HG03103 (cell line): ENCODE measurements at regions not wholly inside any gene's neighbourhood (a gene's known extent, or its start where the extent isn't known, plus 50 kb on each side); places are given as distances from the start of the nearest gene placed in this dataset.
"Not testable (repeated sequence)": the region's sequence is repeated elsewhere in the genome, so short reads cannot be mapped to it uniquely, and the experiment has no call there.

Source experiments
- ATAC-seq: cut with Tn5 transposase; IDR thresholded peaks from one replicate; pipeline ENCODE4 v1.9.1; 2021; ENCODE audit warnings: low read depth; ENCODE audit not compliant: unreplicated experiment

DNA sequence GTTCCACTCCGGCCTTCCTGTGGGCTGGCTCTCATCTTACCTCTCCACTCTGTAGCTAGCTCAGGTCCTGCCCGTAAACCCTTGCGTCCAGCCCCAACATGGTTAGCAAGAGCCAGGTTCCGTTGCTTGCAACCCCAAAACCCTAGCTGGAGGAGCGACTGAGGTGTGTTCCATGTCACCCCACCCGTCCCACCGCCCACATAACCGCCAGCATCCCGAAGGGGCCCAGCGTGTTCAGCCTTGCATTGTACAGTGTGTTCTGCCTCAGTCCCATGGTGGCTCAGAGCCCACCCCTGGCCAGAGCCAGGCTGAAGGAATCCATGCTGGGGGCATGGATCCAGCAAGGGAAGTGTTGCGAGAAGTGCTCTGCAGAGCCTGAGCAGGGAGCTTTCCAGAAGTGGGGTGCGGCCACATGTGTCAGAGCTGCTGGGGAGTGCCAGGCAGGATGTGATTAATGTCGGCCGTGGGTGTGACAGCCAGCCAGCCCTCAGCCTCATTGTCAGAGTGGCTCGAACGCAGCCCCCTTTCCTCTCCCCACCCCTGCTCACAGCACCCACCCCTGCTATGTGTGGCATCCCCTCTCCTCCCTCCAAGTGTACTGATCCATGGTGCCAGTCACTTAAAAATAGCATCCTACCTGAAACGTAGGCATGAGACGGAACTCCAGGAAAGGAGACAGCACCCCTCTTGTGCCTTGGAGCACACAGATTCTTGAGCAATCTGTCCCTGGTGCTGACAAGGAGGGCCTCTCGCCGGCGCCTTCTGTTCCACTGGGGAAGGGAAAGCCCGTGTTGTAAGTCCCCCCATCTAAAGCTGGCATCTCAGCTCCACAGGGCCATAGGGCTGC is 158.9 kb downstream of the OR4M2 start:
- not testable (repeated sequence) for ATAC-seq

DNA sequence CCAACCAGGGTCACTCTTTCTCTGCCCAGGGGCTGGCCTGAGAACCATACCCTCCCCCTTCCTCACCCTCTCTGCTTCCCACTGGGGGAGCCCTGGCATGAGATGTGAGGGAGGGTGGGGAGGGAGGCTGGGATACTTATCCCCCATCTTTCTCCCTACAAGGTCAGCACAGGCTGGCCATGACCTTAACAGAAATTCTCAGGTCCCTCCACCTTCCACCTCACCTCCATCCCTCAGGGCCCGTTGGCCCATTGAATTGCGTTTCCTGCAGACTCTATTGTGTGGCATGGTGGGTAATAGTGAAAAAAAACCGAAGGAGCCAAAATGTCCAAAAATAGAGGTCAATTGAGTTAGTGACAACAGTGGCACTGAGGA is 159.5 kb downstream of the OR4M2 start:
- no peak for ATAC-seq

DNA sequence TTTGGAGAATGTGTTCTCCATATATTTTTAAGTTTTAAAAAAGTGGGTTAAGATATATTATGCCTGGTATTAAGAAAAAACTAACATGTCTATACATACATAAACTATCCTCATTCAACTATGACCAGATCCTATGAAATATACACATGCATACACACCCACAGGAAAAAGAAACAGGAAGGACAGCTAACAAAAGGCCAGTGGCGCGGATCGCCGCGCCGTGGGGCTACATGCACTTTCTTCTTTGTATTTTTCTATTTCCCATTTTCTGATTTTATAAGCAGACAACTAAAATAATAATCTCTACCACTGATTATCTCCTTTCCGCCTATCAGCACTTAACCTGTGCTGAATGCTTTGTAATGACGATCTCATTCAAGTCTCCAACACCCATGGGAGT is 160.1 kb downstream of the OR4M2 start:
- no peak for ATAC-seq

DNA sequence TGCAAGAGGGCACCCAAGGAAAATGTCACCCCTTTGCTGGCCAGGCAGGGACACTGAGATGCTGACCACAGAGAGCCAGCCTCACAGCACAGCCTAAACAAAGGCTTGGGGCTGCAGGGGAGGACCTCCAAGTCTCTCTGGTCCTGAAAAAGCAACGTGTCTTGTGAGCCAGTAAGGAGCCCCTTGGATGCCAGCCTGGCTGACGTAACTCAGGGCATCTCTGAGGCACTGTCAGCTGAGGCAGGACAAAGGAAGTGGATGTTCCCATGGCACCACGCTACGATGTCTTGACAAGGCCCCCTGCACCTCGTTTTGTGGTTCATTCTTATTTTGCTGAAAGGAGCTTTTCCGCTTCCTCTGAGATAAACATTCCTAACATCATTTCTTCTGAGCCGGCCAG is 160.7 kb downstream of the OR4M2 start:
- no peak for ATAC-seq

DNA sequence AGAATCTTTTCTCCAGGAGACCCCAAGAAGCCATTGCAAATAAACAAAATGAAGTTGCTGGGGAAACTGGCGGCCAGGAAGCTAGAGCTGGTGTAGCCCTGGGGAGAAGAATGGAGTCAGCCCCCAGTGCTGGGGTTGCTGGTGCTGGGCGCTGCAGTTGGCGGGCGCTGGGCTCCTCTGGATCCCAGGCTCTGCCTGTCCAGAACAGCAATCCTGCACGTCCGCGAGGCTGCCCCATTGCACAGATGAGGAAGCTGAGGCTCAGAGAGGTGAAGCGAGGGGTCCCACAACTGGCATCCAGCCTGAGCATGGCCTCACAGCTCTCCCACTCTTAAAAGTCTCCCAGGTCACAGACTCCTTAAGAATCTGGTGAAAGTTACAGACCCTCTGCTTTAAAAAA is 161.1 kb downstream of the OR4M2 start:
- no peak for ATAC-seq

DNA sequence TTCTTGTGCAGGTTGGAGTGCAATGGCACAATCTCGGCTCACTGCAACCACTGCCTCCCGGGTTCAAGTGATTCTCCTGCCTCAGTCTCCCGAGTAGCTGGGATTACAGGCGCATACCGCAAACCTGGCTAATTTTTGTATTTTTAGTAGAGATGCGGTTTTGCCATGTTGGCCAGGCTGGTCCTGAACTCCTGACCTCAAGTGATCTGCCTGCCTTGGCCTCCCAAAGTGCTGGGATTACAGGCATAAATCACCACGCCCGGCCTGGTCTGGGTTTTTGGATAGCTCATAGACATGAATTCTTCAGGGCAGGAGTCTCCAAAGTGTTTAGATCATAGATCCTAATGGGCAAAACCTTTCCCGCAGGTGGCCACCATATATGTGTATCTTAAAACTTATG is 162.0 kb downstream of the OR4M2 start:
- not testable (repeated sequence) for ATAC-seq

DNA sequence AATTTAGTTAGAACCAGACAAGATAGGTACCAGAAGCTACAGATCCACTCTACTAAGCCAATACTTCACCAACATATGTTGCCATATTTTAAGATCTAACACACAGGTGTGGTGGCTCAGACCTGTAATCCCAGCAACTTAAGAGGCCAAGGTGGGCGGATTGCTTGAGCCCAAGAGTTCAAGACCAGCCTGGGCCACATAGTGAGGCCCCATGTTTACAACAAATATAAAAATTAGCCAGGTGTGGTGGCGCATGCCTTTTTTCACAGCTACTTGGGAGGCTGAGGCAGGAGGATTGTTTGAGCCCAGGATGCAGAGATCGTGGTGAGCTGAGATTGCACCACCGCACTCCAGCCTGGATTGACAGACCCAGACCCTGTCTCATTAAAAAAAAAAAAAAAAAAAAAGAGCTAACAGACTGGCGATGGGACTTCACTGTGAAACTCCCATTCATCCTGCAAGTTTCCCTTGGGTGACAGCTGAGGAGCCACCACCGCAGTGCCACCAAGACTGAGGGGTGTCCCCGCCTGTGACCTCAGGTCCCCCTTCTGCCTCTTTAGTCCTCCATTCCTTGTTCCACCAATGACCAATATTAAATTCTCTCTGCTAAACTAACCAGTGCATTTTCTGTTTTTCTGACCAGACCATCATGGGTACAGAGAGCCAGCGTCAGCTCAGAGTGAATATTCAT is 163.3 kb downstream of the OR4M2 start:
- ATAC-seq: no peak

DNA sequence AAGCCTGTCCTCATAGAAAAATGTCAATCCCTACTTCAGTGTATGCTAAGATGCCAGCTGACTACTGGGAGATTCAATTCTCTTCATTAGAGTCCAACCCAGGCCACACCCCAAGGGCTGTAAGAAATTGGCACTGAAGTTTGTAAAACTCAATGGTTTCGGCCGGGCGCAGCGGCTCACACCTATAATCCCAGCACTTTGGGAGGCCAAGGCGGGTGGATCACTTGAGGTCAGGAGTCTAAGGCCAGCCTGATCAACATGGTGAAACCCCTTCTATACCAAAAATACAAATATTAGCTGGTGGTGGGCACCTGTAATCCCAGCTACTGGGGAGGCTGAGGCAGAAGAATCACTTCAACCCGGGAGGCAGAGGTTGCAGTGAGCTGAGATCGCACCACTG is 169.2 kb downstream of the OR4M2 start:
- ATAC-seq: not testable (repeated sequence)

DNA sequence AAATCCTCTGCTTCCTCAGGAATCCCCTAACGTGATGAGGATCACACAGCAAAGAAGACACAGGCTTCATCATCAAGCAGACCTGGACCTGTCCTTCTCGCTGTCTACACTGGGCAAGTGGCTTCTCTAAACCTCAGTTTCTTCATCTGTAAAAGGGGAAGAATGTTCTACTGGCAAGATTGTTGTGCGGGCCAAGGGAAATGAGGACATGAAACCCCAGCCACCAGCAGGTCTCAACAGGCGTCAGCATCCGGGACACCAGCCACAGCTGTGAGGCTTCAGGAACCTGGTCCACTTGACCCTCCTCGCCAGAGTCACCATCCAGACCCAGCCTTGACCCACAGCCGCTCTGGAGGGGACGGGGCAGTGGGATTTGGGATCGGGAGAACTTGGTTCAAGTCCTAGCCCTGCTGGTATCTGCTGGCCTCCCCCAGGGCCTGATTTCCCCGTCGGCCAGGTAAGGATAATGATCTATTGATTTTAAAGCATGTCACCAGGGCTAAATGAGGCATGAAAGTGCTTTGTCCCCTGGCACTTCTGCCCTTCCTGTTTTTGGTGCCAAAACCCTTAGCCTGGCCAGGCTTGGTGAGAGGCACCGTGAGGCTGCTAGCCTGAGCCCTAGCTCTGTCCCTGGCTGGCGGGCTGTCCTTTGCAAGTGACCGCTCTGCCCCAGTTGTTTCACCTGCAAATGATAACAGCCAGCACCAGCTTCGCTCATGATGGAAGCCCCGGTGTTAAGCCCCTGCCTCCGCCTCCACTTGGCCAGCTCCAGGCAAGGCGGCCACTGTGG is 170.4 kb downstream of the OR4M2 start:
- ATAC-seq: not testable (repeated sequence)

DNA sequence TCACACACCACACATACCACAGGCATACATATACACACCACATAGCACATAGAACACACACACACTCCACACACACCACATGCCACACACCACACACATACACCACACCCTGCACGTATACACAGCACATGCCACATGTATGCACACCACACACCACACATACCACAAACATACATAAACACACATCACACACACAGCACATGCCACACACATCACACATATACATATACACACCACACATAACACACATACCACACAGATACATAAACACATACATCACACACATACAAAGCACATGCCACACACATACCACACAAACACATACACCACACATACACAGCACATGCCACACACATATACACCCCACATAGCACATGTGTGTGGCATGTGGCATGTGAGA is 171.1 kb downstream of the OR4M2 start:
- ATAC-seq: no peak

DNA sequence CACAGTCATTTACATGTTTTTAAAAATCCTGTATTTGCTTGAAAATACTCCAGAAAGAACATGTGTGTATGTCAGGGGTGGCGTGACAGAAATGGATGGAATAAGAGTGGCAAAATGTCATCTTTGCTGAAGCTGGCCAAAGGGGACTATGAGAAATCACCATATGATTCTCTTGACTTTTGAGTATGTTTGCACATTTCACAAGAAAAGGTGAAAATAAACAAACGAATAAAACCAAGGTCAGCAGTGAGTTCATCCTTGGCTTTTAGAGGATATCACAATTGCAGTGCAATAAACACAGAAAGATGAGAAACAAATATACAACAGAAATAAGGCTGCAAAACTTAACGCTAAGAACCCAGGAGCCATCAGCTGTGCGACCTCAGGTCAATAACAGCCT is 171.7 kb downstream of the OR4M2 start:
- not testable (repeated sequence) for ATAC-seq

DNA sequence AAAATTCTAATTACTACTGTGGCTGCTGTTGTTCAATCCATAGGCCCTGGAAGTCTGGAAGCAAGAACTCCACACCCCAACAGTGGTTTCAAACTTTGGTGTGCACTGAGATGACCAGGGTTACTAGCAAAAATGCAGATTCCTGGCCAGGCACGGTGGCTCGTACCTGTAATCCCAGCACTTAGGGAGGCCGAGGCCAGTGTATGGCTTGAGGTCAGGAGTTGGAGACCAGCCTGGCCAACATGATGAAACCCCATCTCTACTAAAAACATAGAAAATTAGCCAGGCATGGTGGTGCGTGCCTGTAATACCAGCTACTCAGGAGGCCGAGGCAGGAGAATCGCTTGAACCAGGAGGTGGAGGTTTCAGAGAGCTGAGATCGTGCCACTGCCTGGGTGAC is 172.2 kb downstream of the OR4M2 start:
- not testable (repeated sequence) for ATAC-seq

DNA sequence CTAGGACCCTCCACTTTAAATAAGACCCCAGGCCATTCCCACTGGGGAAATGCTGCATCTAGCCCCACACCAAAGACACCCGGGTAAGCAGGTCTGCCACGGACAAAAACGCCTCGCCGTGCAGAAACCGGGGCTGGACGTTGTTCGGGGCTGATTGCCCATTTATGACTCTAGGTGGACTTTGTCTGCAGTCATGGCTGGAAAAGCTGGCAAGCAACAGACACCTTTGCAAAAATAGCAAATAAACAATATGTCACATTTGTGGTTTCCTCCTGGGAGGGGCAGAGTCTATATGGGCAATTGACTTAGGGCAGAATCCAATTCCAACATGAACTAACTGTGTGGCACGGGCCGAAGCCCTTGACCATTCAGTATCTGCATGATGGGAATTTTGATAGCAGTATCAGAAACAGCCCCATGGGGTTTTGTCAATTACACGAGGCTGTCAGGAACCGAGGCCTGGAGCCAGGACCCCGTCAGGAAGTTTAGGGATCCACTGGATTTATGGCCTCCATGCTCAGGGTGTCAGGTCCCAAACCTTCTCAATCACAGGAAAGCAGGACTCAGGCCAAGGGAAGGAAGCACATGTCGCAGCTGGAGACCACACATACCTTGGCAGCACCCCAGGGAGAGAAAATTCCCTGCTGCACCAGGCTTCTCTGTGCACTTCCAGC is 172.8 kb downstream of the OR4M2 start:
- ATAC-seq: not testable (repeated sequence)

DNA sequence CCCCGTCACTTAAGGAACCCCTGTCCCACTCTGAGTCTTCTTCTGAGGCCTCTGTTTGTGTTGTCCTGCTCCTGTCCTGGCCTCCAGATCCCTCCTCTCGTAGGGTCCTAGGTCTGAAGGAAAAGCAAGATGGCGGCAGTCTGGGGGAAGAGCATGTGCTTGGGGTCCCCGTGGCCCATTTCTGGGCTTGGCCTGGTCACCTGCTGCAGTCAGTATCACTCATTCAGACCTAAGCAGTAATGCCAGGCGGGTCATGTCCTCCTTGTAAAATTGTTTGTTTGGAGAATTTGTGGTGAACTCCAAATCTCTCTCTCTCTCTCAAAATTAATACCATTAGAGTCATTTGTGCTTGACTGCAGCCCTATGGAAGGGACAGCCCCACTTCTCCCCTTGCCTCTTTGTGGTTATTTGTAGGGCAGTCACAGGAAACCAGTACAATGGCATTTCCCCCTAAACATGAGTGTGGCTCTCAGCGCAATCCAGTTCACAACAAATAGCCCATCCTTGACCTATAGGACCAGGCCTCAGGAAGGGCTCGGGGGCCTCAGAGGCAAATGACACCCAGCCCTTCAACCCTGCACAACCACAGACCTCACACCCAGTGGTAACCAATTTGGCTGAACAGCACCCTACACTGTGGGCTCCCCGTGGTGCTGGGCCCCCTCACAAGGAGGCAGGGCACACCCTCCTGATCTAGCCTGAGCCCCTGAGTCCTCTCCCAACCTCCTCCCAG is 173.5 kb downstream of the OR4M2 start:
- peak; percentile 78 for ATAC-seq

DNA sequence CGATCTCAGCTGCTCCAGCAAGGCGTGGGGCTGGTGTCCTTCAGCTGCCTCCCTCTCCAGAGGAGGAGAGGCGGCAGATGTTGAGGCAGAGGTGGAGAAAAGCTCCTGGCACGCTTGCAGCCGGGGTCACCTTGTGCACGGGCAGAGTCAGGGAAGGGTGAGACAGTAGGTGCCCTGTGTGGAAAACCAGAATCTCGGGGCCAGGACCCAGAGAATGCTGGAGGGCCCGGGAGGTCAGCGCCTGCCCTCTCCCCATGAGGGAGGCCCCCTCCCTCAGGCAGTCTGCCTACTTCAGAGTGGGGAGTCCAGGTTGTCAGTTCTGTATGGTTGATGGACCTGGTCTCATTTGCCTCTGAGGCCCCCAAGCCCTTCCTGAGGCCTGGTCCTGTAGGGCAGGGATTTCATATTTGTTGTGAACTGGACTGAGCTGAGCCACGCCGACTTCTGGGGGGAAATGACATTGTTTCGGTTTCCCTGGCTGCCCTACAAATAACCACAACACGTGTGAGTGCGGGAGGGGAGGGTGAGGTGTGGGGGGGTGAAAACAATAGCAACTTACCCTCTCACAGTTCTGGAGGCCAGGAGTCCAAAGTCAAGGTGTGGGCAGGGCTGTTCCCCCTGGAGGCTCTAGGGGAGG is 174.2 kb downstream of the OR4M2 start:
- ATAC-seq: peak; percentile 34

DNA sequence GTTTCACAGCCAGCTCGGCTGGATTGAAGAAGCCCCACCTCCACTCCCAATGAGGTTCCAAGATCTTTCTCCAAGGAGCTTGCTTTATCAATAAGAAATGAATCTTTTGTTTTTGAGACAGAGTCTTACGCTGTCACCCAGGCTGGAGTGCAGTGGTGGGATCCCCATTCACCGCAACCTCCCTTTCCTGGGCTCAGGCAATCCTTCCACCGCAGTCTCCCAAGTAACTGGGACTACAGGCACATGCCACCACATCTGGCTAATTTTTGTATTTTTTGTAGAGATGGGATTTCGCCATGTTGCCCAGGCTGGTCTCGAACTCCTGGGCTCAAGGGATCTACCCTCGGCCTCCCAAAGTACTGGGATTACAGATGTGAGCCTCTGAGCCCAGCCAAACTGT is 175.3 kb downstream of the OR4M2 start:
- ATAC-seq: not testable (repeated sequence)

DNA sequence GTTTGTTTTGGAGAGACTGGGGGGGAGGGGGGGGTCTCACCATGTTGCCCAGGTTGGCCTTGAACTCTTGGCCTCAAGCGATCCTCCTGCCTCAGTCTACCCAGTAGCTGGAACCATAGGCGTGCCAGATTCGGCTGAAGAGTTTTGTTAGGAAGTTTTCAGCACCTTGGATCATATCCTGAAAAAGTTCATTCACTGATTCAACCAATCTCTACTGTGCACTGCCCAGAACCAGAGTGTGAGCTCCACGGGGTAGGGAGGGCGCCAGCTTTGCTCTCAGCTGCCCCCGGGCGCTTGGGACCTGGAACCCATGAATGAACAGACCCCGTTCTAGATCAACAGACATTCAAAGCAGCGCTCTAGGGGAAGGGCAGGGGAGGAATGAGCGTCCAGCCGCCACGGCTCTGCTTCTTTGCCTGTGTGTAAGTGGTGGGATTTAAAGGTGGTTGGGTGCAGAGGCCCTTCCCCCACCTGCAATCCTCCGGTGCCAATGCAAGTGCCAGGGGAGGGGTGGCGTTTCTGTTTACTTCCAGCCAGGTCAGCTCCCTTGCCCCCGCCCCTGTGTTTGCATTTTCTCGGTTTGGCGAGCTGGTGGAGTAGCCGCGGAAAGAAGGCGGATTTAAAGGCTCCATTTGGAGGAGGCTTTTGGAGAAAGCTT is 176.2 kb downstream of the OR4M2 start:
- ATAC-seq: not testable (repeated sequence)

DNA sequence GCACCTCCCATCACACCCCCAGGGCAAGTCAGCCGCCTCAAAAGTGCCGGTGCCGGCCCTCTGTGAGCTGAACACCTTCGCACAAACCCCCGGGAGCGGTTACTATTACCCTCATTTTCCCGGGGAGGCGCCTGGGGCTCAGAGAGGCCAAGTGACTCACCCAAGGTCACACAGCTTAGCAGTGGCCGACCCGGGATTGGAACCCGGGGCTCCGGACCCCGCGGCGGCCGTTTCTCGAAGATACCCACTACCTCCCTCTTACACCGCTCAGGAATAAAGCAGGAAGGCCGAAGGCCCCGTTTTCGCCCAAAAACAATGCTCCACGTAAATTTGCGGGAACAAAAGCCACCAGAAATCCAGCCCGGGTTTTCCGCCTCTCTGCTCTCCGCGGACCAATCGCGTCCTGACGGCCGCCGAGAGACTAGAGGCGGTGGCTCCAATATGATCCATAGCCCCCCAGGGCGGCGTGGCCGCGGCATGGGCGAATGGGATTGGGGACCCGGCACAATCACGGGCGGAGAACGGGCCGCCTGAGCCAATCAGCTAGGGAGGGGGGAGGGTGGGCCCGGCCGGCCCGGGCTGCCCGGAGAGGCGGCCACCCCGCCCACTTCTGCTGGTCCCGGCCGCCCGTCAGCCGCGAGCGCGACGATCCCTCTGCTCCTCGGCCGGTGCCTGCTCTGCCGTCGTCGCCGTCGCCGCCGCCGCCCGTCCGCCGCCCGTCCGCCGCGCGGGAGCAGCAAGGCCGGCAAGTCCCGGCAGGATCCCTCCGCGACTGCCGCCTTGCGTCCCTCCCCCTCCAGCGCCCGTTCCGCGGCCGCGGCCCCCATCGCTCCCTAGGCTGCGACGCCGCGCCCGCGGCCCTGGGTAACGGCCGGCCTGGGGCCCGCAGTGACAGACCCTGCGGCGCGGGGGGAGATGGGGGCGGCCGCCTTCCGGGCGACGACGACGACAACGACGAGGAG is 177.0 kb downstream of the OR4M2 start:
- ATAC-seq: no peak
